ENCODE measurements at regions not wholly inside any gene's neighbourhood (a gene's known extent, or its start where the extent isn't known, plus 50 kb on each side); places are given as distances from the start of the nearest gene placed in this dataset.
"Not testable (repeated sequence)": the region's sequence is repeated elsewhere in the genome, so short reads cannot be mapped to it uniquely, and the experiment has no call there.

DNA sequence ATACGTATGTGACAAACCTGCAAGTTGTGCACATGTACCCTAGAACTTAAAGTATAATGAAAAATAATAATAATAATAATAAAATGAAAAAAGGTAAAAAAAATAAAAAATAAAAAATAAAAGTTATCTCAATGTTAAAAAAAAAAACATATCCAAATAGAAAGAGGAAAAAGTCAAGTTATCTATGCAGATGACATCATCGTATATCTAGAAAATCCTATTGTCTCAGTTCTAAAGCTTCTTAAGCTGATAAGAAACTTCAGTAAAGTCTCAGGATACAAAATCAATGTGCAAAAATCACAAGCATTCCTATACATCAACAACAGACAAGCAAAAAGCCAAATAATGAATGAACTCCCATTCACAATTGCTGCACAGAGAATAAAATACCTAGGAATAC lies 466.6 kb upstream of the PHF14 start:
- DNase-seq (ENCODE audit: low read depth), result no peak
- no peak for TF ChIP-seq CTCF (conservative IDR thresholded peaks at IDR 0.05; ENCODE audit: low read depth, low read length)
- H3K4me3 ChIP-seq (ENCODE audit: low read depth, low read length), result no peak overlapping the region

DNA sequence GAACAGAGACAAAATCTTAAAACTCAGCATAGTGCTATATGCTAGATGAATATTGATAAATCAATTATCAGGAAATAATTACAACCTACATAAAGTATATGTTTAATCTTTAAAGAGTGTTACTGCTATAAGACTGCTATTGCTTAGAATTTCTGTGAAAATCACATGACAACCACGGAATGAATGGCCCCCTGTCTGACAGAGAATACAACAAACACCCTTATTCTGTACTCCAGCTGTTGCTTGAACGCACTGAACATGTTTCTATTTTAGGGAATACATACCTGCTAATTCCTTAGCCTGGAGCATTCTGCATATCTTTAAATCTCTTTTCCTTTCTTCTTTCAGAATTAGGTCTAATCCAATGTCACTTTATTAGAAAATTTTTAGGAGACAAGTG lies 452.4 kb upstream of the PHF14 start:
- no peak overlapping the region for H3K4me3 ChIP-seq (ENCODE audit: low read depth, low read length)
- DNase-seq (ENCODE audit: low read depth), result no peak
- no peak for TF ChIP-seq CTCF (conservative IDR thresholded peaks at IDR 0.05; ENCODE audit: low read depth, low read length)

- not testable (repeated sequence) for DNase-seq (ENCODE audit: low read depth); H3K4me3 ChIP-seq (ENCODE audit: low read depth, low read length)
Measured at GRCh38 chr7:10533429-10533828, 440.2 kb upstream of the PHF14 start.

DNA sequence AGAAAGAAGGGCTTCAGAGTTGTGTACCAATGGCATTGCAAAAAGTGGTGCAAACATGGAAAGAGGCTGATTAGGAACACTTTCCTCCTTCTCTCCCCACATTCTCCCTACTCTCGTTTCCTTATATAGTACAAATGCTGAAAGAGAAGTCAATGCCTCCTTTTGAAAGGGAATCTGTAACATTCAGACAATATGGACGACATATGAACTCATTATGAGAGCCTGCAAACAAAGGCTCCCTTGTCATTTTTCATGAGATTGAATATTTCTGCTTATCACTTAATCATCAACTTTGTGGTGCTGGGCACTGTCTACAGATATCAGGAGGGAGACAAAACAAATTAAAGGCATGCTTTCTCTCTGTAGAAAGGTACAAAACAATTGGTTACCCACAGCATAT lies 437.1 kb upstream of the PHF14 start:
- DNase-seq (ENCODE audit: low read depth), result no peak
- no peak for TF ChIP-seq CTCF (conservative IDR thresholded peaks at IDR 0.05; ENCODE audit: low read depth, low read length)
- H3K4me3 ChIP-seq (ENCODE audit: low read depth, low read length), result no peak overlapping the region

- DNase-seq (ENCODE audit: low read depth), result no peak
- no peak for TF ChIP-seq CTCF (conservative IDR thresholded peaks at IDR 0.05; ENCODE audit: low read depth, low read length)
- no peak overlapping the region for H3K4me3 ChIP-seq (ENCODE audit: low read depth, low read length)
Measured at GRCh38 chr7:10537764-10538163, 435.9 kb upstream of the PHF14 start.

GRCh38 chr7:10557375-10557774 lies 416.3 kb upstream of the PHF14 start:
- no peak overlapping the region for H3K4me3 ChIP-seq (ENCODE audit: low read depth, low read length)
- no peak for TF ChIP-seq CTCF (conservative IDR thresholded peaks at IDR 0.05; ENCODE audit: low read depth, low read length)
- DNase-seq (ENCODE audit: low read depth), result no peak

DNA sequence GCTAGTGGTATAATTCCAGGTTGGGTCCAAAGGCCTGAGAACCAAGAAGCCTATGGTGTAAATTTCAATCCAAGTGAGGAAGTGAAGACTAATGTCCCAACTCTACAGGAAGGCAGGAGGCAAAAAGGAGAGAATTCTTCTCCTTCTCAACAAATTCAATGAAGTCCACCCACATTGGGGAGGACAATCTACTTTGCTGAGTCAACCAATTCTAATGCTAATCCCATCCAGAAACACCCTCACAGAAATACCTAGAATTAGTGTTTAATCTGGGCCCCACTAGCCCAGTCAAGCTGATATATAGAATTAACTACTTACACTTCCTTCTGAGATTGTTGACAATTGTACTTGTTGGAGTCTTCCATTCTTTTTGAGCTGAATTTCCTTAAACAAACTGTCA lies 413.2 kb upstream of the PHF14 start:
- TF ChIP-seq CTCF (conservative IDR thresholded peaks at IDR 0.05; ENCODE audit: low read depth, low read length), result no peak

GRCh38 chr7:10568891-10569290 lies 404.8 kb upstream of the PHF14 start:
- DNase-seq (ENCODE audit: low read depth), result no peak
- no peak for TF ChIP-seq CTCF (conservative IDR thresholded peaks at IDR 0.05; ENCODE audit: low read depth, low read length)
- no peak overlapping the region for H3K4me3 ChIP-seq (ENCODE audit: low read depth, low read length)

More for the DNA sequence above, 413.2 kb upstream of the PHF14 start:
- no peak overlapping the region for H3K4me3 ChIP-seq (ENCODE audit: low read depth, low read length)
- DNase-seq (ENCODE audit: low read depth), result no peak

All from choroid plexus epithelial cell (primary cell).